D721Med (cell line): ENCODE measurements at regions not wholly inside any gene's neighbourhood (a gene's known extent, or its start where the extent isn't known, plus 50 kb on each side); places are given as distances from the start of the nearest gene placed in this dataset.

Source experiments
- DNase-seq: peaks from one replicate; pipeline ENCODE4 v3.0.0; 2011; ENCODE audit warnings: low spot score; ENCODE audit not compliant: insufficient read length
- FAIRE-seq: peaks from 2 replicates; lab custom pipeline; 2011; peaks lifted over from hg19 to GRCh38; lab: Jason Lieb, UNC
- CTCF ChIP-seq: IDR thresholded peaks from 2 replicates; pipeline ENCODE4 v1.5.1; 2012; ENCODE audit warnings: mild to moderate bottlenecking, control low read depth; ENCODE audit not compliant: insufficient read depth; ENCODE audit errors: missing control alignments

- no peak for TF ChIP-seq CTCF
- DNase-seq (no peak), FAIRE-seq (no peak)
These were observed 71.0 kb upstream of the ACTRT2 start for GRCh38 chr1:2949966-2950925.

DNA sequence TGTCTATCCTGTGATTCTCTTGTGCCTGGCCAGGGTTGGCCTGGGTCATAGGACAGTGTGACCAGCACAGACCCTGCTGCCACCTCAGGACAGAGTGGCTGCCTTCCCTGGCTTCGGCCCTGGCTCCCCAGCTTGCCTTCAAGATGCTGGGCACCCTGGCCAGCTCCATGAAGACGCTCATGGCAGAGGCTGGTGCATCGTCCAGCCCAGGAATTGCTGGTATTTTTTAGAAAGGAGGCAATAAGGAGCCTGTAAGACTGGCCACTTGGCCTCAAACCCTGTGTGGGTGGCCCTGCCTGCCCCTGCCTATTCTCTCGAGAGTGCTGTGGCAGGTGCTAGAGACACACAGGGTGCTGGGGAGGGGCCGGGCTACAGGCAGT lies 70.4 kb upstream of the ACTRT2 start:
- DNase-seq = no peak
- no peak for TF ChIP-seq CTCF
- FAIRE-seq = no peak

DNA sequence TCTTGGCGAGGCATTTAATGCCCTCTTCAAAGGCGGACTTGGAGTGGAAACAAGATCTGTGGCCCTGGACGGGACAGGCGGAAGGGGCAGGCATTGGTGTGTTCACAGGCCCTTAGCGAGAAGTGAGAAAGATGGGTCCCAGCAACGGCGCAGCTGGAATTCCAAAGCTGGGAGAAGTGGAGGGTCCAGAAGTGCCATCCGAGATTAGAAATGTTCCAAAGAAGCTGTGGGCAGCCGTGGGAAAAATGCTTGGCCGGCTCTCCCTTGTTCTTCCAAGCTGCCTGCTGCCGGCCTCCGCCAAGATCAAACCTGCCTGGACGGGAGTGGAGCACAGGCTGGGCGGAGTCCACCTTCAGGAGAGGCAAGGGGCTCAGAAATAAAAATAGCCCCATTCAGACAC lies 69.4 kb upstream of the ACTRT2 start:
- no peak for TF ChIP-seq CTCF
- DNase-seq (no peak), FAIRE-seq (no peak)

DNA sequence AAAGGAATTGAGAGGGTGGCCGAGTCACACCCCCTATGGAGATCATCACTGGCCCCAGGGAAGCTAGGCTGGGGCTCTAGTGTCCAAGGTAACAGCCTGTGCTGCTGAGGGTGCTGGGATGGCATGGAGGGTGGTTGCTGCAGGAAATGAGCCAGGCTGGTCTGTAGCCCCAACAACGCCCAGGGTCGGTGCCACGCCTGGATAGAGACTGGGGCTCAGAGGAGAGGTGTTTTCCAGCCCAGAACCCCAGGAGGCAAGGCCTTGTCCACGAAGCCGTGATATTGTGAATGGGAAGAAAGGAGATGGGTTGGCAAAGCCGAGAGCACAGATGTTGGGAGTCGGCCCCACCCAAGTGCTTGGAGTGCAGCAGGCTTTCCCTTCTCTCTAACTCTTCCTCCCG lies 68.9 kb upstream of the ACTRT2 start:
- no peak for TF ChIP-seq CTCF
- DNase-seq = no peak
- FAIRE-seq = no peak

DNA sequence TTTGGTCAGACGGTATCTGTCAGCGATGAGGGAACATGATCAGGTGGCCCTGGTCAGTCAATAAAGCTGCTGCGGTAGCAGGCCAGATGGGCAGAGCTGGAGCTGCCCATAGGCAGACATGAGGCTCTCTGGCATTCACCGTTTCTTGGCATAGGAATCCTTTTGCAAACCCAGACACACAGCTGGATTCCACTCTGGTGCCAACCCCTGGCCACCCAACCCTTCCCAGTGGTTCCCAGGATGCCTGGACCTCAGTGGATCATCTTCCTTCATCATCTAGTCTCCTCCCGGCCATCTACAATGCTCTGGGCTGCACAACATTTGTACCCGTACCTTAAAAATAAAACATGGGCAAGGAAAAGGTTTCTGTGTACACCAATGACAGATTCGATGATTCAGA lies 68.3 kb upstream of the ACTRT2 start:
- DNase-seq (no peak), FAIRE-seq (no peak)
- no peak for TF ChIP-seq CTCF

DNA sequence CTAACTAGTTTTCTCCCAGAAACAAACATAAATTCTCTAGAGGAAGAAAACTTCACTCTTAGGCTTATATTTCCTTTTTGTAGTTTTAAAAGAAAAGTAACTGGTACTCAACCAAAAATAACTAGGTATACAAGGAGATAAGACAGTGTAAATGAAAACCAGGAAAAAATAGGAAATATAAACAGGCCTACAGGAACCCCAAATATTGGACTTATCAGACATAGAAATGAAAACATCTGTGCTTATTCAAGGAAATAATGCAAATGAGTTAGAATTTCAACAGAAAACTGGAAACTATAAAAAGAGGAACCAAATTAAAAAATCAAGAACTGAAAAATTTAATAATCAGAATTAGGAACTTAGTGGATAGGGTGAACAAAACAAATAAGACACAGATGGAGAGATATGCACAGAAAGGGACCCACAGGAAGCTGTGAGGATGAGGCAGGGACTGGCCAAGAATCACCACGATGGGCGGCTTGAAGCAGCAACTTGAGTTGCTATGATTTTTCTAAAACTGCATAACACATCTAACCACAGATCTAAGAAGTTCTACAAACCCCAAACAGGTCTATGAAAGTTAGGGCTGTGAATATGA lies 67.5 kb upstream of the ACTRT2 start:
- no peak for FAIRE-seq
- DNase-seq = no peak
- TF ChIP-seq CTCF = no peak

DNA sequence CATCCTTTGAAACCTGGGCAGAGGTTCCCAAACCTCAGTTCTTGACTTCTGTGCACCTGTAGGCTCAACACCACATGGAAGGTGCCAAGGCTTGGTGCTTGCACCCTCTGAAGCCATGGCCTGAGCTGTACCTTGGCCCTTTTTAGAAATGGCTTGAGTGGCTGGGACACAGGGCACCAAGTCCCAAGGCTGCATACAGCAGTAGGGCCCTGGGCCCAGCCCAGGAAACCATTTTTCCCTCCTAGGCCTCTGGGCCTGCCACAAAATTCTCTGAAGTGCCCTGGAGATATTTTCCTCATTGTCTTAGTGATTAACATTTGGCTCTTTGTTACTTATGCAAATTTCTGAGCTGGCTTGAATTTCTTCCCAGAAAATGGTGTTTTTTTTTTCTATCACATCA lies 65.6 kb upstream of the ACTRT2 start:
- no peak for TF ChIP-seq CTCF
- no peak for DNase-seq
- FAIRE-seq = no peak
